Fibroblast of skin of scalp (primary cell): ENCODE measurements at regions not wholly inside any gene's neighbourhood (a gene's known extent, or its start where the extent isn't known, plus 50 kb on each side); places are given as distances from the start of the nearest gene placed in this dataset.

Experiments
- DNase-seq: peaks from one replicate; pipeline ENCODE4 v3.0.0-alpha.2; 2013

DNA sequence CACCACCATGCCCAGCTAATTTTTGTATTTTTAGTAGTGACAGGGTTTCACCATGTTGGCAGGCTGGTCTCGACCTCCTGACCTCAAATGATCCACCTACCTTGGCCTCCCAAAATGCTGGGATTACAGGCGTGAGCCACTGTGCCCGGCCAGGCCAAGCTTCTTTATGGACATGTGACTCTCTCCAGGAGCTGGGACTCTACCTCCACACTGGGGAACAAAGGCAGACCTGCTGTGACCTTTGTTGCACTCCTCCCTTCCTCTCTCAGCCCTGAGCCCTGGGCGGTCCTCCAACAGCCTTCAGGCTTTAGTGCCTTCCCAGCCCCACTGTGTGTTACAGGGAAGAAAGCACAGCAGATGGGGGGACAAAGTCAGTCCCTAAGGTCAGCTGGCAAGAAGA is 55.0 kb upstream of the DUSP5 start:
- DNase-seq: no peak

DNA sequence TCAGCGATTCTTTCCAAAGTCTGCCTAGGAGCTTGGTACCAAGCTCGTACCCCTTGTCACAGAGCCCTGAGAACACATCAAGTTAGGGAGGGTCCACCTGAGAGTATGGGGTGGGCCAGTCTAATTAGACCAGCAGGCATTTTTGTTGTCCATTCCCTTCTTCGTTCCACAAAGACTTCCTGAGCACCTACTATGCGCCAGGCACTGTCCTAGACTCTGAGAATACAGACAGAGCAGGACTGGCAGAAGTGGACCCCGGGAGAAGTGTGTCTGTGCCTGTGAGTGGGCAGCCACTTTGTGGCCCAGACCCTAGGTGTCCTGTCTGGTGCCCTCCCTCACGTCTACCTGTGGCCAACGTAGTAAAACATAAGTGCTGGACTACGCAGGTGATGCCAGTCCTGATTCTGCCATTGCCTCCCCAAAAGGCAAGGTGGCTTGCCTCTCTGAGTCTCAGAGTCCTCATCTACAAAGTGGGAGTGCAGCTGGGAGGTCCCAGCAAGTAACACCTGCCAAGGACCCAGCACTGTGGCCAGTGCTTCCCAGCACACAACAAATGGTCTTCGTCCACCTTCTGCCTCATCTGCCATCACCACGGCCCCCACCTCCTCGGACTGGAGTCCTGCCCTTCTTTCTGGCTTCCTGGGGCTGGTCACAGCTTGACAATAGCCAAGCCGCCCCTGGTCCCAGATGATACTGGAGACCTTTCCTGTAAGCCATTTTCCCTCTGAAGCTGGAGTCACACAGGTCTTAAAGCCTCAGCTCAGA is 54.3 kb upstream of the DUSP5 start:
- no peak for DNase-seq

DNA sequence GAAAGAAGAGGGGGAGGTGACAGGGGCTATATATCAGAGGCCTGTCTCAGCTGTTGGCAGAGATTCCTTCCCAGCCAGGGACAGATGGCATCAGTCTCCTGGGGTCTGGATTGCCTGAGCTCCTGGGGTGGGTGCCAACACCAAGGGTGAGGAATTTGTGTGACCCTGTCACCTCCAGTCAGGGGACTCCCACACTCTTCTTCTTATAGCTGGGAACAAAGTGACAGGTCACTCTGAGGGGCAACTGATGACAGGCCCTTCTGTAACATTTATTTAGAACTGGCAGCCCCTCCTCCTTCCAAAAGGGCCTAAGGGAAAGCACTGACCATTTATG is 53.7 kb upstream of the DUSP5 start:
- DNase-seq: no peak

DNA sequence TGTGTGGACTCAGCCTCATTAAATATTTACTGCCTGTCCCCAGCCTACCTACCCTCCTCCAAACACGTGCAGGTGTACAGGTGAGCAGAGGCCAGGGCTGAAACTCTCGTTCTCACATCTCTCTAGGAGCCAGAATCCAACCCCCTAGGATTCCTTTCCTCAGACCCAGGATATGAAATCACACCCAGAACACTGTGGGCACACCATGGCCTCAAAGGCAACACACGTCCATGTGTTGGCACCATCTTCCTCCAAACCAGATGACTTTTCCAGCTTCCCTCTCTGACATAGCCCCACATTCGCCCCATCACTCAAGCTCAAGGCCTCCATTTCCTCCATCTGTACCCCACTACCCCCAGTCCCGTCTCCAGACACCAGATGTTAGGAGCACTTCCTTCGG is 51.8 kb upstream of the DUSP5 start:
- DNase-seq: no peak

DNA sequence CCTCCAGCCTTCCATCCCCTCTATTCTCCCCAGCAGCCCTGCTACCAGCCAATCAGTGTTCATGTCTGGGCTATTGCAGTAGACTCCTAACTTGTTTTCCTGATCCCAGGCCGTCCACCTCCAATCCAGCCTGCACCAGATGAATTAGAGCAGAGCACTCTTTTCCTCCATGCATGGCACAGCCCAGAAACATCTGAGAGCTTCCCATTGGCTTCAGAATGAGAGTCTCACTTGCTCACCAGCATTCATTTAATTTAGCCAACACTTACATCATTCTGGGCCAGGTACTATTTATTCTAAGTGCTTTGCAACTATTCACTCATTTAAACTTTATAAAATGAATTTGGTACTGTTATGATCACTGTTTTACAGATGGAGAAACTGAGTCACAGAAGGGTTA is 51.4 kb upstream of the DUSP5 start:
- DNase-seq: no peak

DNA sequence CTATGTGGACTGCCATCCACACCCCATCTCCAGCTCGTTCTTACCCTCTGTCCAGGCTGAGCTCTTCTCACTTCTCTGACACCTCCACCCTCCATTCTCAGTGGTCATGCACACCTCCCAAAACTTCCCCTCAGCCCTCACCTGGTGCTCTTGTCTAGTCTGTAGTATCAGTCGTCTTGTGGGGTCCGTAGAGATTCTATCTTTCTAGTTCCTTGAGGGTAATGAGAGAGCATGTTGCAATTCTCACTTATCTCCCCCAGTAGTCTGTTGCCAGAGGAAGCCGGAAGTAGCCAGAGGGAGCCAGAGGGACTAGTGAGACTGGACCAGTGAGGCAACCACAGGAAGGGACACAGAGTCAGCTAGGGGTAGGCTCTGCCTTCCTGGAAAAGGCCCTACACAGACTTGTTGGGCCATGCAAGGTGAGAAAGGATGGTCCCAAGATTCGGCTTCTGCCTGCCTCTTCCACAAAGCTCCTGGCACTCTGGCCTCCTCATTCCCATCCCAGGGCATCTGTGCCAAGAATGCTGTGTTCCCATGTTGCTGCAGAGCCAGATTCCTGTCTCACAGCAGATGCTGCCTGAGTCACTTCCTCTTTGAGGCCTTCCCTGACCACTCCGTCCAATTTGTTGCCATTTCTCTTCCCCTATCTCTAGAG is 50.6 kb upstream of the DUSP5 start:
- peak; percentile 91 for DNase-seq

DNA sequence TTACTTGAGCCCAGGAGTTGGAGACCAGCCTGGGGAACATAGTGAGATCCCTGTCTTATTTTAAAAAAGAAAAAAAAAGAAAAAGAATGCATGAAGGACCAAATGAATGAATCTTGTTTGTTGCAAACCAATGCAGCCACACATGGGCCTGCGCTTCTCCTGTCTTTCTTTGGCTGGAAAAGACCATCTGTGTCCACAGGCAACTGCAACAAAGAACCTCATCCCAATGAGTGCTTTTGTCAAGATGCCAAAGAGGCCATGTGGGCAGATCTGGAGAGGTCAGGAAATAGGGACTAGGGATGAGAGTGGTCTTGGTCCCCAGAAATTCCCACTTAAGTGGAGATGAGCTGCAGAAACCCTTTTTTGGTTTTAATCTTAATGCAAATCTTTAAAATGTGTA is 49.8 kb upstream of the DUSP5 start:
- no peak for DNase-seq
